Liver (tissue), 8 donors: ENCODE measurements at regions not wholly inside any gene's neighbourhood (a gene's known extent, or its start where the extent isn't known, plus 50 kb on each side); places are given as distances from the start of the nearest gene placed in this dataset.

ENCODE experiments used
- DNase-seq: peaks from one replicate; pipeline ENCODE4 v3.0.0-alpha.2; 2017; ENCODE audit warnings: low spot score
- H3K27ac ChIP-seq, 2 donors: one replicate each; pipeline ENCODE4 v1.7.0; 2013; ENCODE audit warnings: inconsistent platforms in 2 of 2, low read length in 2 of 2, control low read depth in 1 of 2, low read depth in 1 of 2, mild to moderate bottlenecking in 1 of 2
- H3K27me3 ChIP-seq, 4 donors: one replicate each; pipeline versions ENCODE4 v1.6.1 to v1.7.0; 2013; ENCODE audit warnings: low read length in 3 of 4, inconsistent platforms in 1 of 4, mild to moderate bottlenecking in 1 of 4, moderate library complexity in 1 of 4; ENCODE audit not compliant: control insufficient read depth in 4 of 4, insufficient read depth in 4 of 4
- H3K36me3 ChIP-seq, 4 donors: one replicate each; pipeline versions ENCODE4 v1.6.1 to v1.7.0; 2013; ENCODE audit warnings: low read length in 3 of 4, mild to moderate bottlenecking in 3 of 4, low read depth in 1 of 4, moderate library complexity in 1 of 4; ENCODE audit not compliant: control insufficient read depth in 4 of 4, insufficient read depth in 3 of 4
- H3K4me1 ChIP-seq, 4 donors: one replicate each; pipeline versions ENCODE4 v1.6.1 to v1.7.0; 2013; ENCODE audit warnings: low read length in 3 of 4, mild to moderate bottlenecking in 3 of 4, moderate library complexity in 1 of 4; ENCODE audit not compliant: control insufficient read depth in 4 of 4, insufficient read depth in 4 of 4
- H3K4me3 ChIP-seq, 3 donors: one replicate each; pipeline versions ENCODE4 v1.6.1 to v1.7.0; 2013; ENCODE audit warnings: low read length in 3 of 3, control low read depth in 1 of 3, low read depth in 1 of 3, mild to moderate bottlenecking in 1 of 3
- H3K9ac ChIP-seq, 2 donors: one replicate each; pipeline ENCODE4 v1.7.0; 2013; ENCODE audit warnings: low read length in 2 of 2, mild to moderate bottlenecking in 2 of 2, moderate library complexity in 2 of 2, control low read depth in 1 of 2, low read depth in 1 of 2
- H3K9me3 ChIP-seq, 4 donors: one replicate each; pipeline versions ENCODE4 v1.6.1 to v1.7.0; 2013; ENCODE audit warnings: low read length in 3 of 4; ENCODE audit not compliant: control insufficient read depth in 4 of 4
- EGR1 ChIP-seq, 2 donors: IDR thresholded peaks; 2 replicates each; pipeline ENCODE4 v1.6.1; 2016 to 2018; ENCODE audit warnings: antibody characterized with exemption in 2 of 2, low read depth in 2 of 2
- FOXA1 ChIP-seq: IDR thresholded peaks from 2 replicates; pipeline ENCODE4 v1.6.1; 2016; ENCODE audit warnings: antibody characterized with exemption
- FOXA2 ChIP-seq: IDR thresholded peaks from 2 replicates; pipeline ENCODE4 v1.6.1; 2016; ENCODE audit warnings: antibody characterized with exemption
- GABPA ChIP-seq, 2 donors: IDR thresholded peaks in 1 of 2; conservative IDR thresholded peaks in 1 of 2; 2 replicates each; pipeline ENCODE4 v1.6.1; 2016; ENCODE audit warnings: antibody characterized with exemption in 2 of 2, mild to moderate bottlenecking in 1 of 2, moderate library complexity in 1 of 2
- HNF4A ChIP-seq, 2 donors: conservative IDR thresholded peaks; 2 replicates each; pipeline ENCODE4 v1.6.1; 2016; ENCODE audit warnings: antibody characterized with exemption in 2 of 2, mild to moderate bottlenecking in 2 of 2
- HNF4G ChIP-seq: IDR thresholded peaks from 2 replicates; pipeline ENCODE4 v1.6.1; 2016; ENCODE audit warnings: antibody characterized with exemption
- JUND ChIP-seq, 2 donors: IDR thresholded peaks; 2 replicates each; pipeline ENCODE4 v1.6.1; 2016; ENCODE audit warnings: antibody characterized with exemption in 2 of 2
- NR2F2 ChIP-seq: IDR thresholded peaks from 2 replicates; pipeline ENCODE4 v1.6.1; 2016; ENCODE audit warnings: antibody characterized with exemption
- RAD21 ChIP-seq, 2 donors: IDR thresholded peaks; 2 replicates each; pipeline ENCODE4 v1.6.1; 2016; ENCODE audit warnings: antibody characterized with exemption in 2 of 2, mild to moderate bottlenecking in 2 of 2
- RXRA ChIP-seq, 2 donors: IDR thresholded peaks; 2 replicates each; pipeline ENCODE4 v1.6.1; 2017 to 2018; ENCODE audit warnings: antibody characterized with exemption in 2 of 2, mild to moderate bottlenecking in 1 of 2
- SP1 ChIP-seq: IDR thresholded peaks from 2 replicates; pipeline ENCODE4 v1.6.1; 2018; ENCODE audit warnings: antibody characterized with exemption, mild to moderate bottlenecking
- TAF1 ChIP-seq: conservative IDR thresholded peaks from 2 replicates; pipeline ENCODE4 v1.6.1; 2016; ENCODE audit warnings: antibody characterized with exemption, mild to moderate bottlenecking
- YY1 ChIP-seq: IDR thresholded peaks from 2 replicates; pipeline ENCODE4 v1.6.1; 2016; ENCODE audit warnings: antibody characterized with exemption, mild to moderate bottlenecking
- WGBS: extraction: QIAGEN DNeasy Blood & Tissue Kit; methylation state at CpG from one replicate; pipeline ENCODE4 v1.1.7; 2013; 5-methylcytosine and 5-hydroxymethylcytosine counted together
- TF ChIP-seq, protein P1 (sequence below): IDR thresholded peaks from 2 replicates; pipeline ENCODE4 v1.6.1; 2016; ENCODE audit warnings: antibody characterized with exemption
- TF ChIP-seq, protein P2 (sequence below): IDR thresholded peaks from 2 replicates; pipeline ENCODE4 v1.6.1; 2016; ENCODE audit warnings: antibody characterized with exemption
- TF ChIP-seq, protein P3 (sequence below): IDR thresholded peaks from 2 replicates; pipeline ENCODE4 v1.6.1; 2016; ENCODE audit warnings: antibody characterized with exemption, mild to moderate bottlenecking
- TF ChIP-seq, protein P4 (sequence below): IDR thresholded peaks from 2 replicates; pipeline ENCODE4 v1.6.1; 2016; ENCODE audit warnings: antibody characterized with exemption
- TF ChIP-seq, protein P5 (sequence below): fragments of 150-350 bp; IDR thresholded peaks from 2 replicates; pipeline ENCODE4 v1.5.1; 2017; ENCODE audit warnings: improper control_type of control experiment, low read depth, low read length; ENCODE audit not compliant: missing input control
- donor health status: healthy.
- donor health status: healthy.
- donor health status: healthy.
- donor health status: healthy.
- donor health status: healthy.

DNA sequence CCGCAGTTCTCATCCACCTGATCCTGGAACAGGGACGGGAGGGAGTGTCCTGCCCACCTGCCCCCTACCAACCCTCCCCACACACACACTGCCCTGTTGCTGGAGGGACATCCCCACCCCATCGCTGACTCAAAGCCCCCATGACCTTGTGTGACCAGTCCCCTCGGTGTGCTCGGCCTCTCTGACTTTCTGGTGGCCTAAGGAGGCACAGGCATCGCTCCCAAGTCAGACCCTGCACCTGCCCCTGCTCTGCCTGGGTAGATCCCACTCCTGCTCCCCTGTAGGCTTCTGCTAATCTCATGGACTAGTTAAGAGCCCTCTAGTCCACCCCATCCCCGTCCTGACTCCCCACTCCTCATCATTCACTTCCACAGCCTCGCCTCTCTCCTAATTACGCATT lies 58.8 kb upstream of the DOCK1 start:
- 82% methylated on average over 9 of the region's 9 CpGs for WGBS
- H3K9ac ChIP-seq: no peak overlapping the region
- no peak overlapping the region for H3K27ac ChIP-seq
- no peaks in the 10 kb centered on the region for H3K36me3 ChIP-seq
- no peak overlapping the region for H3K4me3 ChIP-seq
- DNase-seq: no peak
- H3K9me3 ChIP-seq: no peaks in the 10 kb centered on the region
- no peak for TF ChIP-seq RAD21 (IDR thresholded peaks at IDR 0.05)
- TF ChIP-seq FOXA1: no peak
- TF ChIP-seq, protein P1, sequence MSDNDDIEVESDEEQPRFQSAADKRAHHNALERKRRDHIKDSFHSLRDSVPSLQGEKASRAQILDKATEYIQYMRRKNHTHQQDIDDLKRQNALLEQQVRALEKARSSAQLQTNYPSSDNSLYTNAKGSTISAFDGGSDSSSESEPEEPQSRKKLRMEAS: no peak
- no peak for TF ChIP-seq HNF4G
- TF ChIP-seq NR2F2: no peak
- TF ChIP-seq RXRA (IDR thresholded peaks at IDR 0.05): no peak
- TF ChIP-seq TAF1: no peak
- no peak for TF ChIP-seq FOXA2
- no peak for TF ChIP-seq YY1
- TF ChIP-seq, protein P2, sequence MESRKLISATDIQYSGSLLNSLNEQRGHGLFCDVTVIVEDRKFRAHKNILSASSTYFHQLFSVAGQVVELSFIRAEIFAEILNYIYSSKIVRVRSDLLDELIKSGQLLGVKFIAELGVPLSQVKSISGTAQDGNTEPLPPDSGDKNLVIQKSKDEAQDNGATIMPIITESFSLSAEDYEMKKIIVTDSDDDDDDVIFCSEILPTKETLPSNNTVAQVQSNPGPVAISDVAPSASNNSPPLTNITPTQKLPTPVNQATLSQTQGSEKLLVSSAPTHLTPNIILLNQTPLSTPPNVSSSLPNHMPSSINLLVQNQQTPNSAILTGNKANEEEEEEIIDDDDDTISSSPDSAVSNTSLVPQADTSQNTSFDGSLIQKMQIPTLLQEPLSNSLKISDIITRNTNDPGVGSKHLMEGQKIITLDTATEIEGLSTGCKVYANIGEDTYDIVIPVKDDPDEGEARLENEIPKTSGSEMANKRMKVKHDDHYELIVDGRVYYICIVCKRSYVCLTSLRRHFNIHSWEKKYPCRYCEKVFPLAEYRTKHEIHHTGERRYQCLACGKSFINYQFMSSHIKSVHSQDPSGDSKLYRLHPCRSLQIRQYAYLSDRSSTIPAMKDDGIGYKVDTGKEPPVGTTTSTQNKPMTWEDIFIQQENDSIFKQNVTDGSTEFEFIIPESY: no peak
- no peak for TF ChIP-seq GABPA (IDR thresholded peaks at IDR 0.05 in 1 of 2, conservative IDR thresholded peaks at IDR 0.05 in 1 of 2)
- TF ChIP-seq HNF4A (conservative IDR thresholded peaks at IDR 0.05): no peak
- TF ChIP-seq, protein P3, sequence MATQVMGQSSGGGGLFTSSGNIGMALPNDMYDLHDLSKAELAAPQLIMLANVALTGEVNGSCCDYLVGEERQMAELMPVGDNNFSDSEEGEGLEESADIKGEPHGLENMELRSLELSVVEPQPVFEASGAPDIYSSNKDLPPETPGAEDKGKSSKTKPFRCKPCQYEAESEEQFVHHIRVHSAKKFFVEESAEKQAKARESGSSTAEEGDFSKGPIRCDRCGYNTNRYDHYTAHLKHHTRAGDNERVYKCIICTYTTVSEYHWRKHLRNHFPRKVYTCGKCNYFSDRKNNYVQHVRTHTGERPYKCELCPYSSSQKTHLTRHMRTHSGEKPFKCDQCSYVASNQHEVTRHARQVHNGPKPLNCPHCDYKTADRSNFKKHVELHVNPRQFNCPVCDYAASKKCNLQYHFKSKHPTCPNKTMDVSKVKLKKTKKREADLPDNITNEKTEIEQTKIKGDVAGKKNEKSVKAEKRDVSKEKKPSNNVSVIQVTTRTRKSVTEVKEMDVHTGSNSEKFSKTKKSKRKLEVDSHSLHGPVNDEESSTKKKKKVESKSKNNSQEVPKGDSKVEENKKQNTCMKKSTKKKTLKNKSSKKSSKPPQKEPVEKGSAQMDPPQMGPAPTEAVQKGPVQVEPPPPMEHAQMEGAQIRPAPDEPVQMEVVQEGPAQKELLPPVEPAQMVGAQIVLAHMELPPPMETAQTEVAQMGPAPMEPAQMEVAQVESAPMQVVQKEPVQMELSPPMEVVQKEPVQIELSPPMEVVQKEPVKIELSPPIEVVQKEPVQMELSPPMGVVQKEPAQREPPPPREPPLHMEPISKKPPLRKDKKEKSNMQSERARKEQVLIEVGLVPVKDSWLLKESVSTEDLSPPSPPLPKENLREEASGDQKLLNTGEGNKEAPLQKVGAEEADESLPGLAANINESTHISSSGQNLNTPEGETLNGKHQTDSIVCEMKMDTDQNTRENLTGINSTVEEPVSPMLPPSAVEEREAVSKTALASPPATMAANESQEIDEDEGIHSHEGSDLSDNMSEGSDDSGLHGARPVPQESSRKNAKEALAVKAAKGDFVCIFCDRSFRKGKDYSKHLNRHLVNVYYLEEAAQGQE: no peak
- no peak for TF ChIP-seq SP1
- H3K4me1 ChIP-seq: peaks cover 0 to 1% (median 0%) of the 10 kb centered on the region in 4 donors
- H3K27me3 ChIP-seq: no peaks in the 10 kb centered on the region

DNA sequence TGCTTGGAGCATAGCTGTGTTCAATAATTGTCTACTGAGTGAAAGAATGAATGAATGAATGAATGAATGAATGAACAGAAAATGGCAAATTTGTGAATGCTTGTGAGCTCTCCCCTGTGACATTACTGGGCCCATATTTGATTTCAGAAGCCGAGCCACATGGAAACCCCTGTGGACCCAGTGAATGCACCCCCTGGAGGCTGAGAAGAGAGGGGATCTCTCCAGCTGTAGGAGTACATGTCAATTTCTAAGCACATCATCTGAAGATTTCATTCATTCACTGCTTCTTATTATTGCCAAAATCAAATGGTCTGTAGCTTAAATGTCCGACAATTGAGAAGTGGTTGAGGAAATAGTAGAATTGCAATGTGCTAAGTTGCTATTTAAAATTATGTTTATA lies 58.3 kb upstream of the DOCK1 start:
- no peak overlapping the region for H3K27ac ChIP-seq
- no peak for DNase-seq
- H3K4me1 ChIP-seq: peaks cover 0 to 1% (median 0%) of the 10 kb centered on the region in 4 donors
- 86% methylated on average over 2 of the region's 2 CpGs for WGBS
- no peaks in the 10 kb centered on the region for H3K9me3 ChIP-seq
- H3K36me3 ChIP-seq: no peaks in the 10 kb centered on the region
- TF ChIP-seq, protein P4, sequence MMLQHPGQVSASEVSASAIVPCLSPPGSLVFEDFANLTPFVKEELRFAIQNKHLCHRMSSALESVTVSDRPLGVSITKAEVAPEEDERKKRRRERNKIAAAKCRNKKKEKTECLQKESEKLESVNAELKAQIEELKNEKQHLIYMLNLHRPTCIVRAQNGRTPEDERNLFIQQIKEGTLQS: no peak
- TF ChIP-seq EGR1 (IDR thresholded peaks at IDR 0.05; ENCODE audit: low read depth in 2 of 2): no peak
- TF ChIP-seq SP1: no peak
- TF ChIP-seq, protein P5, sequence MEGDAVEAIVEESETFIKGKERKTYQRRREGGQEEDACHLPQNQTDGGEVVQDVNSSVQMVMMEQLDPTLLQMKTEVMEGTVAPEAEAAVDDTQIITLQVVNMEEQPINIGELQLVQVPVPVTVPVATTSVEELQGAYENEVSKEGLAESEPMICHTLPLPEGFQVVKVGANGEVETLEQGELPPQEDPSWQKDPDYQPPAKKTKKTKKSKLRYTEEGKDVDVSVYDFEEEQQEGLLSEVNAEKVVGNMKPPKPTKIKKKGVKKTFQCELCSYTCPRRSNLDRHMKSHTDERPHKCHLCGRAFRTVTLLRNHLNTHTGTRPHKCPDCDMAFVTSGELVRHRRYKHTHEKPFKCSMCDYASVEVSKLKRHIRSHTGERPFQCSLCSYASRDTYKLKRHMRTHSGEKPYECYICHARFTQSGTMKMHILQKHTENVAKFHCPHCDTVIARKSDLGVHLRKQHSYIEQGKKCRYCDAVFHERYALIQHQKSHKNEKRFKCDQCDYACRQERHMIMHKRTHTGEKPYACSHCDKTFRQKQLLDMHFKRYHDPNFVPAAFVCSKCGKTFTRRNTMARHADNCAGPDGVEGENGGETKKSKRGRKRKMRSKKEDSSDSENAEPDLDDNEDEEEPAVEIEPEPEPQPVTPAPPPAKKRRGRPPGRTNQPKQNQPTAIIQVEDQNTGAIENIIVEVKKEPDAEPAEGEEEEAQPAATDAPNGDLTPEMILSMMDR: no peak
- TF ChIP-seq, protein P1: no peak
- TF ChIP-seq, protein P2: no peak
- no peak for TF ChIP-seq HNF4G
- TF ChIP-seq FOXA1: no peak
- TF ChIP-seq YY1: no peak
- TF ChIP-seq HNF4A (conservative IDR thresholded peaks at IDR 0.05): no peak
- no peak for TF ChIP-seq JUND (IDR thresholded peaks at IDR 0.05)
- no peak for TF ChIP-seq FOXA2
- TF ChIP-seq GABPA (IDR thresholded peaks at IDR 0.05 in 1 of 2, conservative IDR thresholded peaks at IDR 0.05 in 1 of 2): no peak
- no peak overlapping the region for H3K4me3 ChIP-seq
- H3K9ac ChIP-seq: no peak overlapping the region
- H3K27me3 ChIP-seq: no peaks in the 10 kb centered on the region
